SU-DHL-6 (cell line): ENCODE measurements at regions not wholly inside any gene's neighbourhood (a gene's known extent, or its start where the extent isn't known, plus 50 kb on each side); places are given as distances from the start of the nearest gene placed in this dataset.

Source experiments
- H2AFZ ChIP-seq: fragments of 200-600 bp; sonication (generic); 2 replicates; pipeline ENCODE4 v1.6.1; 2014; ENCODE audit warnings: low read depth, mild to moderate bottlenecking, moderate library complexity, mixed read lengths, antibody characterized with exemption, low read length; ENCODE audit not compliant: severe bottlenecking
- H3F3A ChIP-seq: fragments of 200-600 bp; shearing (Covaris generic); 2 replicates; pipeline ENCODE4 v1.6.0; 2016; ENCODE audit warnings: antibody characterized with exemption, mild to moderate bottlenecking; ENCODE audit not compliant: insufficient read depth
- H3K27ac ChIP-seq: fragments of 200-600 bp; sonication (generic); 2 replicates; pipeline ENCODE4 v1.5.1; 2016; ENCODE audit warnings: low read depth, mild to moderate bottlenecking, low read length, moderate library complexity, mixed read lengths
- H3K27me3 ChIP-seq: fragments of 200-600 bp; sonication (generic), shearing (Covaris generic); 2 replicates; pipeline ENCODE4 v1.6.0; 2014; ENCODE audit warnings: mild to moderate bottlenecking, low read length
- H3K36me3 ChIP-seq: fragments of 200-600 bp; sonication (generic); 2 replicates; pipeline ENCODE4 v1.6.1; 2014; ENCODE audit warnings: mild to moderate bottlenecking, low read length, mixed read lengths
- H3K4me2 ChIP-seq: fragments of 300-600, 200-600 bp; shearing (Covaris generic), sonication (generic); 2 replicates; pipeline ENCODE4 v1.6.0; 2014; ENCODE audit warnings: low read length, low read depth, mild to moderate bottlenecking; ENCODE audit not compliant: poor library complexity, severe bottlenecking
- H3K4me3 ChIP-seq: fragments of 200-600 bp; sonication (generic); 2 replicates; pipeline ENCODE4 v1.5.1; 2014; ENCODE audit warnings: antibody characterized with exemption, low read length, mild to moderate bottlenecking, mixed read lengths; ENCODE audit not compliant: insufficient read depth, poor library complexity, severe bottlenecking
- H3K79me2 ChIP-seq: fragments of 200-600 bp; sonication (generic); 2 replicates; pipeline ENCODE4 v1.6.1; 2014; ENCODE audit warnings: mild to moderate bottlenecking, low read length, moderate library complexity; ENCODE audit not compliant: insufficient read depth
- H3K9ac ChIP-seq: fragments of 200-600 bp; sonication (generic); 2 replicates; pipeline ENCODE4 v1.7.0; 2014; ENCODE audit warnings: mild to moderate bottlenecking, low read length
- H3K9me2 ChIP-seq: fragments of 200-600 bp; sonication (generic); replicated peaks from 2 replicates; pipeline ENCODE4 v1.6.1; 2014; ENCODE audit warnings: low read length; ENCODE audit not compliant: insufficient read depth
- H3K9me3 ChIP-seq: fragments of 200-600 bp; sonication (generic); 2 replicates; pipeline ENCODE4 v1.6.1; 2014; ENCODE audit warnings: low read length, mixed read lengths; ENCODE audit not compliant: insufficient read depth
- H4K20me1 ChIP-seq: fragments of 200-600 bp; sonication (generic); 2 replicates; pipeline ENCODE4 v1.6.1; 2014; ENCODE audit warnings: low read depth, mild to moderate bottlenecking, antibody characterized with exemption, low read length, moderate library complexity, mixed read lengths
- EZH2phosphoT487 ChIP-seq: fragments of 200-600 bp; sonication (generic), shearing (Covaris generic); conservative IDR thresholded peaks from 2 replicates; pipeline ENCODE4 v1.6.1; 2018; ENCODE audit warnings: mild to moderate bottlenecking, antibody characterized with exemption, low read length, moderate library complexity, mixed read lengths
- TF ChIP-seq, protein P1 (sequence below): fragments of 200-600 bp; sonication (generic); IDR thresholded peaks from one replicate; pipeline ENCODE4 v1.5.1; 2017; ENCODE audit warnings: antibody characterized with exemption, mild to moderate bottlenecking, low read length, moderate library complexity; ENCODE audit not compliant: insufficient read depth, poor library complexity, severe bottlenecking

DNA sequence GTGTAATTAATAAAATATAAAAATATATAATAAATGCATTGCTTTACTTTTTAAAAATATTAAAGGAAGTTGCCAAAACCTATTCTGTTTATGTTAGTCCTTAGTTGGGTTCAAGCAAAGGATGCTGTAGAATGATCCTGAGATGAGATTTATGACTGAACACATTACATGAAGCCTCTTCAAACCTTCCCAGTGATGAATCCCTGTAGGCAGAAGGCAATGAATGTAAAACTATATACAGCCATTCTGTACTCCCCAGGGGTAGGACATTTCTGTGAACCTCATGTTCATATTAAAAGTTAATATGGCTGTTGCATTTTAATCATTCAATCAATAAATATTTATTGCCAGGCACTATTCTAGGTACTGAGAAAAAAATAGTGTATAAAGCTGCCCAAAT, 166.0 kb downstream of the RFPL4B start:
- Histone ChIP-seq H3F3A (no peaks in the 10 kb centered on the region), H3K9ac (no peak overlapping the region), H3K9me3 (no peaks in the 10 kb centered on the region)

DNA sequence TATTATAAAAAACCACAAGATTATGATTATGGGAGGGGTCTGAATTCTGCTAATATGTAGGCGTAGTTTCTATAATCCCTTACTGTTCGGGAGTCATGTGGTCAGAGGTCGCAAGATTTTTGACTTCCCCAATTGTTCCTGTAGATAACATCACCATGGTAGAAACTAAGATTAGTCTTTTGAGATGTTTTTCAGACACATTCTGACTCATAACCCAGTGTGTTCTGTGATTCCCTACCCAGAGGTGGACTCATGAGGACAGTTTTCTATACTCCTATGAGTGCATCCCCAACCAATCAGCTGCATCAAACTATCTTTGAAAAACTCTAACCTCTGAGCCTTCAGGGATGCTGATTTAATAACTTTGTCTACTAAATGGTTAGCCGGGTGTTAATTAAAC, 175.5 kb downstream of the RFPL4B start:
- H3K9ac ChIP-seq, result no peak overlapping the region
- no peaks in the 10 kb centered on the region for H3F3A ChIP-seq
- no peak overlapping the region for H2AFZ ChIP-seq
- no peaks in the 10 kb centered on the region for H3K79me2 ChIP-seq
- H3K9me2 ChIP-seq, result no peaks in the 10 kb centered on the region; the same call in 1 of the 2 replicates
- H3K27ac ChIP-seq, result no peak overlapping the region
- H3K36me3 ChIP-seq, result no peaks in the 10 kb centered on the region
- no peak overlapping the region for H3K4me2 ChIP-seq
- no peaks in the 10 kb centered on the region for H3K27me3 ChIP-seq
- TF ChIP-seq, protein P1, sequence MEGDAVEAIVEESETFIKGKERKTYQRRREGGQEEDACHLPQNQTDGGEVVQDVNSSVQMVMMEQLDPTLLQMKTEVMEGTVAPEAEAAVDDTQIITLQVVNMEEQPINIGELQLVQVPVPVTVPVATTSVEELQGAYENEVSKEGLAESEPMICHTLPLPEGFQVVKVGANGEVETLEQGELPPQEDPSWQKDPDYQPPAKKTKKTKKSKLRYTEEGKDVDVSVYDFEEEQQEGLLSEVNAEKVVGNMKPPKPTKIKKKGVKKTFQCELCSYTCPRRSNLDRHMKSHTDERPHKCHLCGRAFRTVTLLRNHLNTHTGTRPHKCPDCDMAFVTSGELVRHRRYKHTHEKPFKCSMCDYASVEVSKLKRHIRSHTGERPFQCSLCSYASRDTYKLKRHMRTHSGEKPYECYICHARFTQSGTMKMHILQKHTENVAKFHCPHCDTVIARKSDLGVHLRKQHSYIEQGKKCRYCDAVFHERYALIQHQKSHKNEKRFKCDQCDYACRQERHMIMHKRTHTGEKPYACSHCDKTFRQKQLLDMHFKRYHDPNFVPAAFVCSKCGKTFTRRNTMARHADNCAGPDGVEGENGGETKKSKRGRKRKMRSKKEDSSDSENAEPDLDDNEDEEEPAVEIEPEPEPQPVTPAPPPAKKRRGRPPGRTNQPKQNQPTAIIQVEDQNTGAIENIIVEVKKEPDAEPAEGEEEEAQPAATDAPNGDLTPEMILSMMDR, result no peak
- TF ChIP-seq EZH2phosphoT487, result no peak
- no peaks in the 10 kb centered on the region for H4K20me1 ChIP-seq
- H3K9me3 ChIP-seq, result no peaks in the 10 kb centered on the region
- H3K4me3 ChIP-seq, result no peak overlapping the region

More for the DNA sequence above, 166.0 kb downstream of the RFPL4B start:
- H2AFZ ChIP-seq, result no peak overlapping the region
- no peaks in the 10 kb centered on the region for H3K36me3 ChIP-seq
- no peaks in the 10 kb centered on the region for H4K20me1 ChIP-seq
- no peaks in the 10 kb centered on the region for H3K9me2 ChIP-seq
- no peak for TF ChIP-seq EZH2phosphoT487
- TF ChIP-seq, protein P1, result no peak
- no peaks in the 10 kb centered on the region for H3K79me2 ChIP-seq
- no peaks in the 10 kb centered on the region for H3K27me3 ChIP-seq
- no peak overlapping the region for H3K4me2 ChIP-seq
- H3K4me3 ChIP-seq, result no peak overlapping the region
- H3K27ac ChIP-seq, result no peak overlapping the region

DNA sequence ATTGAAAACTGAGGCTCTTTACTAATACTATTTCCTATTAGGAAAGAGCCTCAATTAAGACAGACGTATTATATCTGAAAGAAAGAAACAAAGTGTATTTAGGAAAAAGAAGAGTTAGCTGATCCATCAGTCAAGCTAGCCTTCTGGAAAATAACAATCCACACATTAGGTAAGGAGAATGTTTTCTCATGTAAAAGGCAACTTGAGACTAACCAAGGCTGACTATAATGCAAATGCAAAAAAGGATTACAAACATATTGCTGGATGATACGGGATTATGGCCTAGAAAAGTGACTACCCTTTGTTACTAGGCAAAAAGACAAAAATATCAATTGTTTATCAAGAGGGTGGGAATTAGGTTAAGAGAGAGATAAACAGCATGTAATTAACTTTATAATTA, 176.9 kb downstream of the RFPL4B start:
- Histone ChIP-seq H3K27ac (no peak overlapping the region), H3F3A (no peaks in the 10 kb centered on the region), H3K9ac (no peak overlapping the region), H4K20me1 (no peaks in the 10 kb centered on the region), H3K9me2 (no peaks in the 10 kb centered on the region; the same call in 1 of the 2 replicates), H3K4me2 (no peak overlapping the region), H3K79me2 (no peaks in the 10 kb centered on the region), H3K27me3 (no peaks in the 10 kb centered on the region), H3K4me3 (no peak overlapping the region), H3K36me3 (no peaks in the 10 kb centered on the region), H2AFZ (no peak overlapping the region), H3K9me3 (no peaks in the 10 kb centered on the region)
- no peak for TF ChIP-seq EZH2phosphoT487
- TF ChIP-seq, protein P1, result no peak
